Nephron progenitor cell (in vitro differentiated cells): ENCODE measurements at regions not wholly inside any gene's neighbourhood (a gene's known extent, or its start where the extent isn't known, plus 50 kb on each side); places are given as distances from the start of the nearest gene placed in this dataset.
"Not testable (repeated sequence)": the region's sequence is repeated elsewhere in the genome, so short reads cannot be mapped to it uniquely, and the experiment has no call there.

Experiments
- DNase-seq: peaks from one replicate; pipeline ENCODE4 v3.0.0; 2021
- H3K27ac Mint-ChIP-seq: 2 replicates; pipeline ENCODE4 v1.8.0; 2021; ENCODE audit warnings: mild to moderate bottlenecking, moderate library complexity, mixed read lengths
- H3K27me3 Mint-ChIP-seq: 2 replicates; pipeline ENCODE4 v1.8.0; 2021; ENCODE audit warnings: mild to moderate bottlenecking, low read depth, mixed read lengths; ENCODE audit not compliant: poor library complexity
- H3K36me3 Mint-ChIP-seq: 2 replicates; pipeline ENCODE4 v1.8.0; 2021; ENCODE audit warnings: low read depth, mixed read lengths
- H3K4me1 Mint-ChIP-seq: 2 replicates; pipeline ENCODE4 v1.8.0; 2021; ENCODE audit warnings: mixed read lengths
- H3K4me3 Mint-ChIP-seq: 2 replicates; pipeline ENCODE4 v1.8.0; 2021; ENCODE audit warnings: mild to moderate bottlenecking, moderate library complexity, mixed read lengths
- H3K9me3 Mint-ChIP-seq: 2 replicates; pipeline ENCODE4 v1.8.0; 2021; ENCODE audit warnings: mild to moderate bottlenecking, moderate library complexity, mixed read lengths

DNA sequence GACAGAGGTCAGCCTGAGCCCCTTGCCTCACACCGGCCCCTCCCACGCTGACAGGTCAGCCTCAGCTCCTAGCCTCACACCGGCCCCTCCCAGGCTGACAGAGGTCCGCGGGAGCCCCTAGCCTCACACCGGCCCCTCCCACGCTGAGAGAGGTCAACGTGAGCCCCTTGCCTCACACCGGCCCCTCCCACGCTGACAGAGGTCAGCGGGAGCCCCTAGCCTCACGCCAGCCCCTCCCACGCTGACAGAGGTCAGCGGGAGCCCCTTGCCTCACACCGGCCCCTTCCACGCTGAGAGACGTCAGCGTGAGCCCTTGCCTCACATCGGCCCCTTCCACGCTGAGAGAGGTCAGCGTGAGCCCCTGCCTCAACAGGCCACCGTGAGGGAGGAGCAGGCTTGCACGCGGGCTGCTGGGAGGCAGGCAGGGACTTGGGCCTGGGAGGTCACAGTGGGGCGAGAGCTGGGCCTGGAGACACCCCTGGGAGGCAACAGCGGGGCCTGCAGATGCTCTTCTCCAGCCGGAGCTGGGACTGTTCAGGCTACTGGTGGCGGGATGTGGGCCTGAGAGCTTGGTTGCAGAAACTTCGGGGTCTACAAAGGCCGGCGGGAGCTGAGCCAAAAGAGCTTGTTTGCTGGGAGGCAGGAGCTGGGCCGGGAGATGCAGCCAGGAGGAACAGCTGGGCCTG is 356.4 kb downstream of the ZNF37A start:
- not testable (repeated sequence) for DNase-seq, H3K4me1 Mint-ChIP-seq

DNA sequence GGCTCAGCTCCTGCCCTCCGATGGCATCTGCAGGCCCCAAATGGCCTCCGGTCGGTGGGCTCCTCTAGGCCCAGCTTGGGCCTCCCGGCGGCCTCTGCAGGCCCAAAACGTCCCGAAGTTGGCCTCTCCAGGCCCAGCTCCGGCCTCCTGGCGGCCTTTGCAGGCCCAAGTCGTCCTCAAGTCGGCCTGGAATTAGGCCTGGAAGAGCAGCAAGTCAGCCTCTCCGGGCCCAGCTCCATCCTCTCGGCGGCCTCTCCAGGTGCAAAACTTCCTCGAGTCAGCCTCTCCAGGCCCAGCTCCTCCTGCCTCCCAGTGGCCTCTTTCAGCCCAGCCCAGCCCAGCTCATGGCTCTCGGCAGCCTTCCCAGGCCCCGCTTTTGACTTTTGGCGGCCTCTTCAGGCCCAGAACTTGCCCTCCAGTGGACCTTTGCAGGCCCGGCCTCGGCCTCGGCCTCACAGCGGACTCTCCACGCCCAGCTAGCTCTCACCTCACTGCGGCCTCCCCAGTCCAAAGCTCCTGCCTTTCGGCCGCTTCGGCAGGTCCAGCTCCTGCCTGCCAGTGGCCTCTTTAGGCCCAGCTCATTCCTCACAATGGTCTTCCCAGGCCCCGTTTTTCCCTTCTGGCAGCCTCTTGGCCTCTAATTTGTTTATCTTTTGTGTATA is 357.3 kb downstream of the ZNF37A start:
- not testable (repeated sequence) for H3K4me1 Mint-ChIP-seq, DNase-seq, H3K36me3 Mint-ChIP-seq, H3K4me3 Mint-ChIP-seq, H3K27ac Mint-ChIP-seq, H3K27me3 Mint-ChIP-seq
- peaks cover 66% of the 10 kb centered on the region for H3K9me3 Mint-ChIP-seq

More for the DNA sequence above, 356.4 kb downstream of the ZNF37A start:
- H3K4me3 Mint-ChIP-seq, H3K36me3 Mint-ChIP-seq, H3K27ac Mint-ChIP-seq, H3K27me3 Mint-ChIP-seq: not testable (repeated sequence)
- peaks cover 62% of the 10 kb centered on the region for H3K9me3 Mint-ChIP-seq
